Left ventricle myocardium inferior (tissue), 1 donor: ENCODE measurements at regions not wholly inside any gene's neighbourhood (a gene's known extent, or its start where the extent isn't known, plus 50 kb on each side); places are given as distances from the start of the nearest gene placed in this dataset.
"Not testable (repeated sequence)": the region's sequence is repeated elsewhere in the genome, so short reads cannot be mapped to it uniquely, and the experiment has no call there.

ENCODE experiments used
- DNase-seq: peaks from one replicate; pipeline ENCODE4 v3.0.0-alpha.2; 2020
- H3K27ac ChIP-seq: fragments of 200-600 bp; replicated peaks from 2 replicates; pipeline ENCODE4 v1.8.0; 2021
- H3K27me3 ChIP-seq: fragments of 200-600 bp; 2 replicates; pipeline ENCODE4 v1.8.0; 2021; ENCODE audit warnings: low read depth
- H3K36me3 ChIP-seq: fragments of 200-600 bp; 2 replicates; pipeline ENCODE4 v1.8.0; 2021
- H3K4me1 ChIP-seq: fragments of 200-600 bp; 2 replicates; pipeline ENCODE4 v1.8.0; 2021
- H3K4me3 ChIP-seq: fragments of 200-600 bp; 2 replicates; pipeline ENCODE4 v1.8.0; 2021; ENCODE audit warnings: mild to moderate bottlenecking, moderate library complexity
- H3K9me3 ChIP-seq: fragments of 200-600 bp; replicated peaks from 2 replicates; pipeline ENCODE4 v1.8.0; 2021
- CTCF ChIP-seq: fragments of 200-600 bp; IDR thresholded peaks from 2 replicates; pipeline ENCODE4 v1.8.0; 2021; ENCODE audit warnings: antibody characterized with exemption, mild to moderate bottlenecking, borderline replicate concordance
- intact Hi-C: fragments of 100-400 bp; cut with micrococcal nuclease; formaldehyde crosslinking; loops from one replicate; pipeline ENCODE4 v1.11.0; 2022
- donor health status: DM: no; HTN: yes; CAD: no; lungs with severe emphysema.

DNA sequence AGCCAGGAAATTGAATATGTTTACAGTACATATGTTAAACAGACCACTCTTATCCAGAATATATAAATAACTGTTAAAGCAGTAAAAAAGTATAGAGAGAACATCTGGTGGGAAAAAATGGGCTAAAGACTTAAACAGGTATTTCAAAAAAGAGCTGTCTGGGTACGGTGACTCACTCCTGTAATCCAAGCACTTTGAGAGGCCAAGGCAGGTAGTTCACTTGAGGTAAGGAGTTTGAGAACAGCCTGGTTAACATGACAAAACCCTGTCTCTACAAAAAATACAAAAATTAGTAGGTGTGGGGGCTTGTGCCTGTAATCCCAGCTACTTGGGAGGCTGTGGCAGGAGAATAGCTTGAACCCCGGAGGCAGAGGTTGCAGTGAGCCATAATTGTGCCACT, 171.4 kb upstream of the FSIP2 start:
- Histone ChIP-seq H3K36me3 (no peaks in the 10 kb centered on the region), H3K4me3 (no peak overlapping the region), H3K27ac (no peak overlapping the region), H3K4me1 (no peaks in the 10 kb centered on the region), H3K9me3 (peaks cover 34% of the 10 kb centered on the region), H3K27me3 (no peaks in the 10 kb centered on the region)
- TF ChIP-seq CTCF, result no peak
- no peak for DNase-seq
- intact Hi-C loops, result no loop called here

DNA sequence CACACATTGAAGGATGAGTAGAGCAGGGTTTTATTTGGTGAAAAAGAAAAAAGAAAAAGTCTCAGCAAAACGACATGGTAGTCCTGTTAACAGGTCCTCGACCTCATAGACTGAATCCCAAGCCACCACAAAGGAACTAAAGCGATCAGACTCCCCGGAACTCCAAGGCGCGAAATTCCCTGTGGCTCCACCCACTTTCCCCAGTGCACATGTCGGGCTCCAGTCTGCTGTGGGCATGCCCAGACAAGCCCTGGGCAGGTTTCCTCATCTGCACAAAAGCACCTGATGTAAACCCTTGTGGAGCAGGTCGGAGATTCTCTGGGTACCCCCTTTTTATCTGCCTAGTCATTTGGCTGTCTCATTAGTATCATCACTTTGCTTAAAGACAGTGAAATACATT, 170.7 kb upstream of the FSIP2 start:
- intact Hi-C loops, result no loop called here

DNA sequence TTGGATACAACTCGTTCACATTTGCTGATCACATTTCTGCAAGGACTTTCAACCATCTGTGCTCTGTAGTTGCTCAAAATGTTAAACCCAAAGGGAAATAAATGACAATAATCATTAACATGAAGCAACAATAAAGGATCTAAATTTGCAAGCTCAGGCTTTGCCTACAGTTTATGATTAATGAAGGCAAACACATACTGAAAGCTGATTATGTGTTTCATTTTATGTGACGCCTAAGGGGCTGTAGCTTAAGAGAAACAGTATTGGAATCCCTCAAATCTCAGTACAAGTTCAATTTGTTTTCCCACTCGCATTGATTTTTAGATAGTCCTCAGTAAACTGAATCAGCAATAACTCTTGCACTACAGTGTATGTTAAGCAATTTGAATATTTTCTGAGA, 160.3 kb upstream of the FSIP2 start:
- no peak for DNase-seq

More for the DNA sequence above, 170.7 kb upstream of the FSIP2 start:
- H3K9me3 ChIP-seq, result peaks cover 34% of the 10 kb centered on the region
- no peak overlapping the region for H3K4me3 ChIP-seq
- no peak overlapping the region for H3K27ac ChIP-seq
- H3K27me3 ChIP-seq, result no peaks in the 10 kb centered on the region
- H3K36me3 ChIP-seq, result no peaks in the 10 kb centered on the region
- no peak for TF ChIP-seq CTCF
- DNase-seq, result no peak
- H3K4me1 ChIP-seq, result no peaks in the 10 kb centered on the region

GRCh38 chr2:185583058-185583816, 155.4 kb upstream of the FSIP2 start:
- Histone ChIP-seq H3K4me3 (no peak overlapping the region), H3K9me3 (peaks cover 31% of the 10 kb centered on the region), H3K36me3 (no peaks in the 10 kb centered on the region), H3K27me3 (no peaks in the 10 kb centered on the region), H3K4me1 (no peaks in the 10 kb centered on the region), H3K27ac (no peak overlapping the region)
- no peak for TF ChIP-seq CTCF
- intact Hi-C loops, result no loop called here
- no peak for DNase-seq

More for the DNA sequence above, 160.3 kb upstream of the FSIP2 start:
- no peaks in the 10 kb centered on the region for H3K36me3 ChIP-seq
- no peak for TF ChIP-seq CTCF
- no peaks in the 10 kb centered on the region for H3K4me1 ChIP-seq
- no peak overlapping the region for H3K4me3 ChIP-seq
- H3K9me3 ChIP-seq, result peaks cover 7% of the 10 kb centered on the region
- no peak overlapping the region for H3K27ac ChIP-seq
- H3K27me3 ChIP-seq, result no peaks in the 10 kb centered on the region
- intact Hi-C loops, result no loop called here

DNA sequence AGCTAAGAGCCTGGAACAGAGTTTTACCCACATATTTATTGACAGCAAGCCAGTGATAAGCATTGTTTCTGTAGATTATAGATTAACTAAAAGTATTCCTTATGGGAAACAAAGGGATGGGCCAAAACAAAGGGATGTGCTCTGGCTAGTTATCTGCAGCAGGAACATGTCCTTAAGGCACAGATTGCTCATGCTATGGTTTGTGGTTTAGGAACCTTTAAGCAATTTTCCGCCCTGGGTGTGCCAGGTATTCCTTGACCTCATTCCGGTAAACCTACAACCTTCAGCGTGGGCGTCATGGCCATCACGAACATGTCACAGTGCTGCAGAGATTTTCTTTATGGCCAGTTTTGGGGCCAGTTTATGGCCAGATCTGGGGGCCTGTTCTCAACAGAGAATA, 153.4 kb upstream of the FSIP2 start:
- peaks cover 31% of the 10 kb centered on the region for H3K9me3 ChIP-seq
- H3K27ac ChIP-seq, H3K4me1 ChIP-seq, H3K36me3 ChIP-seq, intact Hi-C loops, H3K27me3 ChIP-seq, DNase-seq, H3K4me3 ChIP-seq: not testable (repeated sequence)

GRCh38 chr2:185591276-185591675, 147.3 kb upstream of the FSIP2 start:
- H3K27ac ChIP-seq, H3K4me3 ChIP-seq, H3K27me3 ChIP-seq, H3K36me3 ChIP-seq, H3K4me1 ChIP-seq, intact Hi-C loops, DNase-seq: not testable (repeated sequence)
- peaks cover 10% of the 10 kb centered on the region for H3K9me3 ChIP-seq
